Muscle of back (tissue), 3 donors: ENCODE measurements at regions not wholly inside any gene's neighbourhood (a gene's known extent, or its start where the extent isn't known, plus 50 kb on each side); places are given as distances from the start of the nearest gene placed in this dataset.
"Not testable (repeated sequence)": the region's sequence is repeated elsewhere in the genome, so short reads cannot be mapped to it uniquely, and the experiment has no call there.

Experiments used
- DNase-seq, 3 donors: peaks; one replicate each; pipeline versions ENCODE4 v3.0.0 to v3.0.0-alpha.2; 2013

- peak in 2 of 3 donors; percentile 30 to 67 for DNase-seq
These were observed 879.7 kb upstream of the GJE1 start for GRCh38 chr6:141252828-141253608.

GRCh38 chr6:141251286-141251685 is 881.4 kb upstream of the GJE1 start:
- peak; percentile 18 to 66 (median 36) for DNase-seq

- DNase-seq, result peak in 1 of 3 donors; percentile 61
These were observed 884.5 kb upstream of the GJE1 start for GRCh38 chr6:141248021-141248799.

- DNase-seq, result no peak
These were observed 888.4 kb upstream of the GJE1 start for GRCh38 chr6:141244366-141244765.

GRCh38 chr6:141242957-141243356 is 889.8 kb upstream of the GJE1 start:
- DNase-seq, result no peak

GRCh38 chr6:141229296-141229695 is 903.4 kb upstream of the GJE1 start:
- DNase-seq, result no peak

GRCh38 chr6:141218583-141218982 is 914.1 kb upstream of the GJE1 start:
- no peak for DNase-seq

- DNase-seq, result no peak
These were observed 916.0 kb upstream of the GJE1 start for GRCh38 chr6:141216726-141217125.

- DNase-seq, result no peak
These were observed 920.4 kb upstream of the GJE1 start for GRCh38 chr6:141212296-141212695.

- no peak for DNase-seq
These were observed 920.9 kb upstream of the GJE1 start for GRCh38 chr6:141211845-141212244.

GRCh38 chr6:141210901-141211300 is 921.8 kb upstream of the GJE1 start:
- DNase-seq, result peak in 1 of 3 donors; percentile 5

GRCh38 chr6:141209890-141210289 is 922.8 kb upstream of the GJE1 start:
- no peak for DNase-seq

- no peak for DNase-seq
These were observed 924.6 kb upstream of the GJE1 start for GRCh38 chr6:141208101-141208500.

- no peak for DNase-seq
These were observed 928.7 kb upstream of the GJE1 start for GRCh38 chr6:141203902-141204575.

- DNase-seq, result peak in 1 of 3 donors; percentile 26
These were observed 930.1 kb upstream of the GJE1 start for GRCh38 chr6:141202626-141203025.

GRCh38 chr6:141199074-141199473 is 933.7 kb upstream of the GJE1 start:
- peak in 1 of 3 donors; percentile 9 for DNase-seq

GRCh38 chr6:141195251-141195832 is 937.4 kb upstream of the GJE1 start:
- no peak for DNase-seq

GRCh38 chr6:141183368-141183767 is 949.4 kb upstream of the GJE1 start:
- DNase-seq, result no peak

GRCh38 chr6:141175458-141175857 is 957.3 kb upstream of the GJE1 start:
- DNase-seq, result not testable (repeated sequence)

- no peak for DNase-seq
These were observed 957.8 kb upstream of the GJE1 start for GRCh38 chr6:141174932-141175331.

- DNase-seq, result no peak
These were observed 959.2 kb upstream of the GJE1 start for GRCh38 chr6:141173529-141173928.

GRCh38 chr6:141169419-141169818 is 963.3 kb upstream of the GJE1 start:
- peak in 1 of 3 donors; percentile 82 for DNase-seq
